ENCODE measurements at regions not wholly inside any gene's neighbourhood (a gene's known extent, or its start where the extent isn't known, plus 50 kb on each side); places are given as distances from the start of the nearest gene placed in this dataset.

- no peak for TF ChIP-seq CTCF (IDR thresholded peaks at IDR 0.05)
- no peak for TF ChIP-seq RXRA (IDR thresholded peaks at IDR 0.05; ENCODE audit: borderline replicate concordance, low read depth)
- no peak for TF ChIP-seq TAF1 (IDR thresholded peaks at IDR 0.05; ENCODE audit: borderline replicate concordance, low read depth, low read length)
Observed at GRCh38 chr13:42702716-42703115, 78.7 kb upstream of the FAM216B start.
